GM20431 (cell line): ENCODE measurements at regions not wholly inside any gene's neighbourhood (a gene's known extent, or its start where the extent isn't known, plus 50 kb on each side); places are given as distances from the start of the nearest gene placed in this dataset.
"Not testable (repeated sequence)": the region's sequence is repeated elsewhere in the genome, so short reads cannot be mapped to it uniquely, and the experiment has no call there.

Experiments used
- in situ Hi-C: fragments of 300-500 bp; cut with MseI, MboI; formaldehyde crosslinking; loops from one replicate; pipeline ENCODE4 v1.15.0; 2020; ENCODE audit warnings: low sequenced_read_pairs; ENCODE audit not compliant: unreplicated experiment

DNA sequence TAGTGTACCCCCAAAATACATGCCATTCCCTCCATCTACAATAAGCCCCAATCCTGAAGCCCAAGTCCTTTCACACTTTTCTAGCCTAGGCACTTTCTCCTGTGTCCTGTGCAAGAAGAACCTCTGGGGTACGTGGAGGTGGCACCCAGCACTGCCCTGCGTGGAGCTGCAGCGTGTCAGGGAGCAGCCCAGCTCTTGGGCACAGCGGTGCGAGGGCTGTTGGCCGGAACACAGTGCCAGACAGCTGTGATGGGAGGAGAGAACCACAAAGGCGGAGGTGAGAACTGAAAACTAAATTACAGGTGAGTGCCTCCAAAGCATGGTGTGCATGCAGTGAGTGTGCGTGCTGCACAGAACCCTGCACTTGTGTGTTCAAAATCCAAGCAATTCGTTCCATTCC is 621.3 kb upstream of the ADARB2 start:
- in situ Hi-C loops: no loop called here

DNA sequence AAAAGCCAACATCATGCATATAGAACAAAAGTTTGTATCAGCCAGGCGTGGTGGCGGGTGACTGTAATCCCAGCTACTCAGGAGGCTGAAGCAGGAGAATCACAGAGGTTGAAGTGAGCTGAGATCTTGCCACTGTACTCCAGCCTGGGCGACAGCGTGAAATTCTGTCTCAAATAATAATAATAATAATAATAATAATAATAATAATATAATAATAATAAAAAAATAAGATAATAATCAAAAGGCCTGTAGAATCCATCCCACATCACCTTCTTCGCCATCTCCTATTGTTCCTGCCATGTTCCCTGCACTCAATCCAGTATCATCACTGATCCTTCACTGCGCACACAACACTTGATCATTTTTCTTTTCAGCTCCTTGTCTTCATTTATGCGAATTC is 619.3 kb upstream of the ADARB2 start:
- in situ Hi-C loops: no loop called here

DNA sequence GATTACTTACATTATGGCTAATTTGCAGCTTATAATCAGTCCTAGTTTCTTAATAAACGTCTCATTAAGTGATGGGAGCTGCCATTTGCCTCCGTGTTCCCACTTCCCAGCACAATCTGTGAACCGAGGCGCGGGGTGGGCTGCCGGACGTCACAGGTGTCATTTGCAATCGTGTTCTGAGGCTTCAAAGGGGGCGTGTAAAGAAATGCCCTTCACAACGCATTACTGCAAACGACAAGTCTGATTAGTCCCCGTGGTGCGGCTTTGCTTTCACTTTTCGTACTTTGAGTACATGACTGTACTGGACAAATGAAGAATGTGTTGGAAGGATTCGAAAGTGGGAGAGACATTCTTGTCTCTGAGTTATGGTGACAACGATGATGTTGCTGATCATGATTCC is 614.2 kb upstream of the ADARB2 start:
- in situ Hi-C loops: no loop called here

- in situ Hi-C loops: no loop called here
Measured at GRCh38 chr10:2342206-2342605, 604.9 kb upstream of the ADARB2 start.

- in situ Hi-C loops: no loop called here
Measured at GRCh38 chr10:2340831-2341647, 603.7 kb upstream of the ADARB2 start.

- in situ Hi-C loops: no loop called here
Measured at GRCh38 chr10:2335626-2336025, 598.3 kb upstream of the ADARB2 start.

DNA sequence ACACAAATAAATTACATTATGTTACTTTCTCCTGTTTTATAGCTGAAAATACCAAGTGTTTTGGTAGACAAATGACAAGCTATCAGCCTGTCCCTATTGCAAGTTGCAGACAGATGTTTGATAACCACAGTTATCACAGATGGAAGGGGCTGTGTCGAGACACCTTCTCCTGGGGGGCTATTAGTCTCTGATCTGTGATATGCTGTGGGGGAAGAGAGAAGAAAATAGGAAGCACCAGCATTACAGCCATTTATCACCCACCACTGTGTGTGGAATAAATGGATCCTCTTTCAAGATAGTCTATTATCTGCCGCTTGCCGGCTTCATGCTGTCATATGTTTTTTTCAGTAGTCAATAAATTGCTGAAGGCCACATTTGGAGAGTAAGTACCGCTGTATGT is 597.2 kb upstream of the ADARB2 start:
- in situ Hi-C loops: no loop called here

- in situ Hi-C loops: no loop called here
Measured at GRCh38 chr10:2329082-2329481, 591.8 kb upstream of the ADARB2 start.

DNA sequence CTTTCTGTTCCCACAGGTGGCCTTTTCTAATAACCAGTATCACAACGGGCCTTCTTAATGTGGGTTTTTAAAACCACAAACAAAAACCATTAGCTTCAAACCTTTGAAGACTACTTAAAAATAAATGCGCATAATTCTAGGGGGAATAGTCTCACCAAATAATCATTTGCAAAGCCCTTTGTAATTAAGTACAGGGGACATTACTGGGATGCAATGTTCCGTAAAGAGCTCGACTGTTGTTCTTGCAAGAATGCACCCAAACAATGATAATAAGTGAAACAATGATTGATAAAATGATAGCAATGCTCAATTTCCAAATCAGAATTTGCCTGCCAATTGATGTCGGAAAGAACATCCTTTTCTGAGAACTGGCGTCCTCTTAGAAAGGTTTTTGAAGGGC is 589.1 kb upstream of the ADARB2 start:
- in situ Hi-C loops: no loop called here

DNA sequence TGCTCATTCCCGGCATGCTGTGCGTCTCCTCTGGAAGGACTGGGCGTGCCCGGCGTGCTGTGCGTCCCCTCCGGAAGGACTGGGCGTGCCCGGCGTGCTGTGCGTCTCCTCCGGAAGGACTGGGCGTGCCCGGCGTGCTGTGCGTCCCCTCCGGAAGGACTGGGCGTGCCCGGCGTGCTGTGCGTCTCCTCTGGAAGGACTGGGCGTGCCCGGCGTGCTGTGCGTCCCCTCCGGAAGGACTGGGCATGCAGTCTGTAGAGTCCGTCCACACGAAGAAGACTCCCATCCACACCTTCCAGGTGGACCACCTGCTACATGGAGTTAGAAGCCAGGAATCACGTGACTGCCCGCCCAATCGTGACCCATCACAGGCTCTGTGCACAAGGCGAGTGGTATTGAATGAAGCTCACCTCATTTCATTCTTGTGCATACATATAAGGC is 577.7 kb upstream of the ADARB2 start:
- in situ Hi-C loops: not testable (repeated sequence)

DNA sequence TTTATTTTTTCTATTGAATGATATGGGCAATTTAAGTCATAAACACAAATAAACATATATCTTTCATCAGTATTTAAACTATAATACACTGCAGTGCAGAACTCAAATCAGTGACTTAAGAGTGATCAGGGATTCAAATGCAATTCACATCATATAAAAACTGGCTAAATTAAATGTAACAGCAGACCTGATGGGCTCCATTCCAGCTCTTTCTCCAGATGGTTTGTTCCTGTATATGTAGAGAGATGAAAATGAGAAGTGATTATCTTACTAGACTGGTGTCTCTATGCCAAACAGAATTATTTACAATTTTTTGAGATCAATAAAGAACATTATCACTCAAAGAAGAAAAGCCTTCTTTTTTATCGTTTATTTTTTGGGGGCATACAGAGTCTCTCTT is 568.8 kb upstream of the ADARB2 start:
- in situ Hi-C loops: no loop called here

DNA sequence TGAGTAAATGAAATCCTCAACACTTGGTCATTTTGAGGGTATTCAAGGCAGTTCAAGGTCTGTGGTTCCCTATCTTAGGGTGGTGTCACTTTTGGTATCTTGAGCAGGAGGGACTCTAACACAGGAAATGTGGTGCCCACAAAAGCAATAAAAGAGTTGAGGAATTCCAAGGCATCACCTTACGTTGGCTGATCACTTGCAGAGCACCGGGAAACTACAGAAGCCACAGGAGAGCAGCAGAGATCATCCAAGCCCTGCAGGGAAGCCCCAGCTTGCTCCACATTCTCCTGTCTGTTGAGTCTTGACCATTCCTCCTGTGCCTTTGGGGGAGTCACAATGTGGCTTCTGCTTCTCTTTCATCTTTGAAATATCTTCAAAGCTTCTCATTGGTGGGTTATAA is 565.8 kb upstream of the ADARB2 start:
- in situ Hi-C loops: no loop called here

GRCh38 chr10:2301227-2301626 is 563.9 kb upstream of the ADARB2 start:
- in situ Hi-C loops: no loop called here

DNA sequence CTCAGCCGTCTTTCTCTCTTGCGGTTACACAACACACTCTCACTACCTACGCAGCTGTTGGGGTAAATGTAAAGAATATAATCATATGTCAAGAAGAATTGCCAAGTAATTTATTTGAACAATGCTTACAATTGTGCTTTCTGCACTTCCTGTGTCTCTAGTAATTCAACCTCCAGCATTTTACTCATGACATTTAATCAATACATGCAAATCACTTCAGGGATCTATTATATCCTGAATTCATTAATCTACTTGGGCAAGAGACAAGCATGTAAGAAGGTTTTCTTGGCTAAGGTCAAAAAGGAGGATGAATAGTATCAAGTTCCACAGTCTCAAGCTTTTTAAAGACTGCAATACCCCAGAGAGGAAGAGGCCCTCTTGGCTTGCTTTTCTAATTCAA is 562.9 kb upstream of the ADARB2 start:
- in situ Hi-C loops: no loop called here

DNA sequence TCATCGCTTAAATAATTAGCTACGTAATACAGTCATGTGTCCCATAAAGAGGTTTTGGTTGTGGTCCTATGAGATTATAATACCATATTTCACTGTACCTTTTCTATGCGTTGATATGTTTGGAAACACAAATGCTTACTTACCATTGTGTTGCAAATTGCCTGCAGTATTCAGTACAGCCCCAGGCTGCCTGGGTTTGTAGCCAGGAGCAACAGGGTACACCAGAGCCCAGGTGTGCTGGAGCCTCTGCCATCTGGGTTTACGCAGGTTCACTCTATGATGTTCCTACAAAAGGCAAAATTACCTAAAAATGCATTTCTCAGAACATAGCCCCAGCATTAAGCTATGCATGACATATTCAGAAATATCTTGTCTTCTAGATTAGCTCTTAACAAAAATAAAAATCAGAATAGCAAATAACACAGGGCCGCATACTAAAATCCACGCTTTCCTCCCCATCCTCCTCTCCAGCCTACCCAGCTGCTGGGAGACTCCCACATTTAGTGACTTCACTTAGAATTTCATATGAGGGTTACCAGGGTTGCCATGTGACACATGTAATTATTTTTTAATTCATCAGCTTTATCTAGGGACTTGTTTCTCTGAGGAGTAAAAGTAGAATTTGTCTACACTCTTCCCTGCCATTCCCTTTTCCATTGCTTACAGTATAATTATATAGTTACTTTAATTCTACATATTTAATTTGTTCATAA is 559.0 kb upstream of the ADARB2 start:
- in situ Hi-C loops: no loop called here

DNA sequence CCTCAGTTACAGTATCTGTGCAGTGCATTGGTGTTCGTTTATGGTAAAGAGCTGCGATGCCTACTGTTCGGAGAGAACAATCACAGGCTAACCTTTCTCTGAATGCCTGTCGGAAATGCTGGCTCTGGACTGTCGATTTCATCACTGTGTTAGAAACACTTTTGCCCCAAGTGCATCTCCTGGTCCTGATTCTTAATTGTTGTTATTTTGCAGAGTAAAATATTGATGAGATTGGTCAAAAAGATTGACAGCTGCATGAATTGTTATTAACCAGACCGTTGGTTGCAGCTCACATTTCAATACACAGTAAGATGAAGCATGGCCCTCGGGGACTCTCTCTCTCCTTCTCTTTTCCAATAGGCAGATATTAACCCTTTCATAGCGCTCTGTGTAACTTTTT is 557.4 kb upstream of the ADARB2 start:
- in situ Hi-C loops: no loop called here

GRCh38 chr10:2284071-2284470 is 546.7 kb upstream of the ADARB2 start:
- in situ Hi-C loops: no loop called here

- in situ Hi-C loops: no loop called here
Measured at GRCh38 chr10:2282202-2282601, 544.9 kb upstream of the ADARB2 start.

- in situ Hi-C loops: no loop called here
Measured at GRCh38 chr10:2280713-2281300, 543.5 kb upstream of the ADARB2 start.

DNA sequence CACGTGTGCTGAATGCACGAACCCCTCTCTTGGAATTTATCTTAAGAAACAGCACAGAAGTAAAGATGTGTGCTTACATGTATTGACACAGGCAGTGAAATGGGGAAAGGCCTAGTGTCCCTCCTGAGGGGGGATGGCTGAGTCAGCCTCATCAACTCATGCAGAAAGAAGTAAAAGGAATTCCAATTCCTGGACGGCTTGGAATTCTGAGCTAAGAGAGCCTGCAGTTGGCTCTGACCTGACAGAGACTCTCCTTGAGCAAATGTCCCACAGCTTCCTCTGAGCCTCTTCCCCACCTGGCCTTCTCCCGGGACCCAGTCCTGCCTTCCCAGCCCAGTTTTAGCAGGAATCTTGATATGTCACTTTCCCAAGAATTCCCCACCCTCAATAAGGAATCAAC is 542.4 kb upstream of the ADARB2 start:
- in situ Hi-C loops: no loop called here

DNA sequence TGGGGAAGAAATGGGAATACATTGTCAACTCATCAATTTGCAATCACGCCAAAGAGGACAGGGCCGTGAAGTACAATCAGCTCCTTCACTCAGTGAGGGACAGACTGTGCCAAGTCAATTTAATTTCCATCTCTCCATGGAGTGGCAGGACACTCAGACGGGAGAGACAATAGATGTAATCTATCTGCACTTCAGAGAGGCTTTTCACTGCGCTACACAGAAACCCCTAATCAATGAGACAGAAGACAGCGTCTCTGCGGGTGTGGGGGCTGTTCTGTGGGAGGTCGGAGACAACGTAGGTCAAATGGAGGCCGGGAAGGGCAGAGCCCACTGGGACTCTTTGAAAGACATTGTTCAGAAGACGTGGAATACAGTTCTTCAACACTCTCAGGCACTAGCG is 541.0 kb upstream of the ADARB2 start:
- in situ Hi-C loops: no loop called here
